ENCODE measurements at regions not wholly inside any gene's neighbourhood (a gene's known extent, or its start where the extent isn't known, plus 50 kb on each side); places are given as distances from the start of the nearest gene placed in this dataset.

DNA sequence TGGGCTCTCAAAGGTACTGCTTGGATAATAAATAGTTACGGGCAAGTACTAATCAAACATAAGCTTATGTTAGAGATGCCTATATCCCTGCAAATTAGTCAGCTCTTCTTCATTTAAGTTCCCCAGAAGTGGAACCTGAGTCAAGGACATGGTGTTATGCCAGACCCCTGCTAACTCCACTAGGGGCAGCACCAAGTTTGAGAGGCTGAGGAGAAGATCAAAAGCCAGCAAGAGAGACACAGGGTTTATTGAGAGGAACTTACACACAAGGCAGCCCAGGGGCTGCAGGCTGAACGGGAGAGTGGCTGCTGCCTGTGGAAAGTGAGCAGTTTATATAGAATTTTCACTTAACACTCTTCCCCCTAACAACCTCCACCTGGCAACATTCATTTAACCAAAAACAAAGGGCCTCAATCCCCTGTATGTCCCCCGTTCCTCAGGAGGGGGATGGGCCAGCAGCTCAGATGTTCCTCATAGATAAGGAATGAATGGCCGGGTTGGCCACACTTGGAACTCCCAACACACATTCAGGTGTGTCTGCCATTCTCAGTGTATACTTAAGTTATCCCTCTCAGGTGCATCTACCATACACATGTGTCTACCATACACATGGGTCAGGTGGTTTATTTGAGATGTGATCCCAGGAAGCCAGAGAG lies 62.6 kb upstream of the GHITM start:
- no peak for DNase-seq

DNA sequence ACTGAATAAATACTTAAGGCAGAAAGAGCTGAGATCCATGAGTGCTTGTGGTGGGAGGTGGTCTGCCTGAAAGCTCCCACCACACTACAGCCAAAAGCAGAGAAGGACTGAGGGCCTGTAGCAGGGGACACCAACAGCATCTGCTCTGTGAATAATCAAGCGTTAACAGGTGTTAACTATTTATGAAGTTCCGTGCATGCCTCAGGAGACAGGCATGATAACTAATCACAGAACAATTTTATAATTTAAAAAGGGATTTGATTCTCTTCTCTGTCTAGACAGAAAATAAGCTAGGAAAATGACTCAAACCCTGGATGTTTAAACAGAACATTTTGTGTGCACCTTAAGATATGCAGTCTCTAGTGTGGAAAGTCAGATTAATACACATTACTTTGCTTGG lies 61.5 kb upstream of the GHITM start:
- no peak for DNase-seq

DNA sequence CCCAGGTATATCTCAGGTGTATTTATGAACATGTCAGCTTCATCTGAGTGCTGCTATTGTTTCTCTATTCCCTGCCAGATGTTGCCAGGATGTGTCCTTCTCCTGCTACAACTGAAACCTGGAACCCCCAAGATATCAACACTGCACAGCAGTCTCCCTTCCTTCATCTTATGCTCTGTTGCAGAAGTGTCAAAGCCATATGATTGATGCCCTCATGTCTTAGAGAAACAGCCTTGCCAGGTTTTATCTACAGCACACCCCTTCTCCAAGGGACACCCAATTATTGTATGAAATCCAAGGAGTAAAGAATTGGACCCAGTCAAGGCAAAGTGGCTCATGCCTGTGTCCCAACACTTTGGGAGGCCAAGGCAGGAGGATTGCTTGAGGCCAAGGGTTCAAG lies 60.5 kb upstream of the GHITM start:
- no peak for DNase-seq

DNA sequence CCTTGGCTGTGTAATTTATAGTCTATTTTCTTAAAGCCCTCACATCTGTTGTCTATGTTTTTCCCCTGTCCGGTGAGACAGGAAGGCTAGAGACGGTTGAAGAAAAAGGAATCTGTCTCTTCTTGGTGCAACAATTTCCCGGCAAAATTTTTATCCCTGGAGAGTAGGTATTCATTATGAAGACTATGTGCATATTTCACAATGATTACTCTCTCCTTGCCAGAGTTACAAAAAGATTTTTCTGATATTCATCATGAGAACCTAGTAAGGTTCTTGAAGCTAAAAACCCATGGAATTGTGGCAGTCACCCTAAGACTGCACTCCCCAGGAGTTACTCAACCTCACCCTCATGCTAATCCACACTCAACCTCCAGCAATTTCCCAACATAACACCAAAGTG lies 55.0 kb upstream of the GHITM start:
- no peak for DNase-seq

DNA sequence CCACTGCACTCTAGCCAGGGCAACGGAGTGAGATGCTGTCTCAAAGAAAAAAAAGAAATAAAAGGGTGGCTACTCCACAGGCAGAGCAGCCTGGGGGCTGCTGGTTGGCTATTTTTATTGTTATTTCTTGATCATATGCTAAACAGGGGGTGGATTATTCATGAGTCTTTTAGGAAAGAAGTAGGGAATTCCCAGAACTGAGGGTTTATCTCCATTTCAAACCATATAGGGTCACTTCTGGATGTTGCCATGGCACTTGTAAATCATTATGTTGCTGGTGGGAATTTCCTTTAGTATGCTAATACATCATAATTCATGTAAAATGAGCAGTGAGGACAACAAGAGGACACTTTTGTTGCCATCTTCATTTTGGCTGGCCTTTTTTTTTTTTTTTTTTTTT lies 52.1 kb upstream of the GHITM start:
- DNase-seq: no peak

DNA sequence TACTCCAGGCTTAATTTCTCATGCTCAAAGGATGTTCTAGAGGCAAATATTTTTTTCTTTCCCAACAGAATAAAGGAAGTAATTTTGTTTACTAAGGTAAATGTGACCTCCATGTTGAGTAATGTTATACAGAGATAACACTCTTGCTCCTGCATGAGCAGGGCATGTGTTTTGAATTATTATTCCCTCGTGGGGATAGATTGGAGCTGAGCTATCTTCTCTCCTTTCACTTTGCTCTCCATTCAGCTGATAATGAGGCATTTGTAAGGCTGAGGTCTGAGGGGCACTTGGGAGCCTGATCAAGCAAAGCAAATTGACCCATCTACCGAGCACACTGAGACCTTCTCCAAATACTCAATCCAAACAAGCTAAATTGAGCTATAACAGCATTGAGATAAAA lies 50.7 kb upstream of the GHITM start:
- DNase-seq: no peak

DNA sequence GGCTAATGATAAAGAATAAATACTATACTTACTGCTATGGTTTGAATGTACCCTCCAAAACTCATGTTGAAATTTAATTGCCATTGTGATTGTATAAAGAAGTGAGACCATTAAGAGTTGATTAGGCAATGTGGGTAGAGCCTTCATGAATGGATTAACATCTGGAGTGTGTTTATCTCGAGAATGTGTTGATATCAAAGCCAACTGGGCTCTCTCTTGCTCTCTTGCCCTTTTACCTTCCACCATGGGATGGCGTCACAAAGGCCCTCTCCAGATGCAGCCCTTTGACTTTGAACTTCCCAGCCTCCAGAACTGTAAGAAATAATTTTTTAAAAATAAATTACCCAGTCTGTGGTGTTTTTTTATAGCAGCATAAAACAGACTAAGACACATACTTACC lies 50.1 kb upstream of the GHITM start:
- no peak for DNase-seq
